NCI-H526 treated with DMSO at 0.1 percent for 48 hours (cell line): ENCODE measurements at regions not wholly inside any gene's neighbourhood (a gene's known extent, or its start where the extent isn't known, plus 50 kb on each side); places are given as distances from the start of the nearest gene placed in this dataset.
"Not testable (repeated sequence)": the region's sequence is repeated elsewhere in the genome, so short reads cannot be mapped to it uniquely, and the experiment has no call there.

Experiments
- DNase-seq: peaks from one replicate; lab custom pipeline; 2025; lab: John Stamatoyannopoulos, UW

GRCh38 chr17:33695431-33695830, 402.3 kb upstream of the ASIC2 start:
- no peak for DNase-seq

DNA sequence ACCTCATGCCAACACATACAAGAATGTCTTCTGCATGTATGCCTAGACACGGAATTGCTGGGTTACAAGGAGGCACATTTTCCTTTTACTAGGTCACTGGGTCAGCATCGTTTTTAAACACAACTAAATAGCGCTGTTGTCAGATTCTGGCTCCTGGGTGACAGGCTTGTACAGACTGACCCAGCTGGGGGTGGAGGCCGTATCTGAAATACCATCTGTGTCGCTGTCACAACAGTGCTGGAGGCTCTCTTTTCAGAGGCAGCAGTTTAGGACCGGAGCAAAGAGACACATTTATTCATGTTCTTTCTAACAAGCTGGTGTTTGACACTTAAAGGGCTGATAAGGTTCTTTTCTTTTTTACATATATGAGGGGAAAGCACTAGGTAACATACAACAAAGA, 403.0 kb upstream of the ASIC2 start:
- no peak for DNase-seq

DNA sequence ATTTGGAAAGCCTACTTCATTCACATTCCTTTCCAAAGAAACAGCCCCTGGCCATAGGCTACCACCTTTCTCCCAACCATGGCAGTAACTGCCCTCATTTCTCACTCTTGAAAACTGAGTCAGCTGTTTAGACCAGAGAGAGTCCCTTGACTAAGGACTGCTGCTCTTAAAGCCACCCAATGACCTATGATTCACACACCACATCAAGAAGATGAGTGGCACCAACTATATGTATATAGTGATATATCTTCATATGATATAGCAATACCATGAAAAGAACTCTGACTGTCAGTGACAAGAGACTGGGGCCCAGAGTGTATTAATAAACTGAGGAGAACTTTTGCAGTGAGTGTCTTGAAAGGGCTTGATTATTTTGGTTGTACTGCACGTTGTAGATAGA, 404.5 kb upstream of the ASIC2 start:
- DNase-seq = no peak

DNA sequence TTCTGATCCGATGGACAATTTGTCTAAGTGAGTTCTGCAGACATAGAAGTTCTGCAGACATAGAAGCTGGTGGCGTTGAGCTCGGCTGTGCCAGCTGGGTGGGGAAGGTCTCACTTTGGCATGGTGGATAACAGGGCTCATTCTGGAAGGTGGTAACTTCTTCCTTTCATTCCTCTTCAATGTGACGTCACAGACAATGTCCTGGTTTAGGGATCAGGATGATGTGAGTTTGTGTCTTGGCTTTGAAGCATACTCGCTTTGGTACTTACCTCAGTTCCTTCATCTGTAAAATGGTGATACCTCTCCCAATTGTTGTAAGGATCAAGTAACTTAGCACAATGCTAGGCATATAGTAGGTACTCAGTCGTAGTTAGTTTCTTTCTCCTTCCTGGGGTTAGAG, 408.8 kb upstream of the ASIC2 start:
- no peak for DNase-seq

GRCh38 chr17:33704856-33705255, 411.8 kb upstream of the ASIC2 start:
- DNase-seq = no peak

GRCh38 chr17:33709881-33710280, 416.8 kb upstream of the ASIC2 start:
- DNase-seq = no peak

DNA sequence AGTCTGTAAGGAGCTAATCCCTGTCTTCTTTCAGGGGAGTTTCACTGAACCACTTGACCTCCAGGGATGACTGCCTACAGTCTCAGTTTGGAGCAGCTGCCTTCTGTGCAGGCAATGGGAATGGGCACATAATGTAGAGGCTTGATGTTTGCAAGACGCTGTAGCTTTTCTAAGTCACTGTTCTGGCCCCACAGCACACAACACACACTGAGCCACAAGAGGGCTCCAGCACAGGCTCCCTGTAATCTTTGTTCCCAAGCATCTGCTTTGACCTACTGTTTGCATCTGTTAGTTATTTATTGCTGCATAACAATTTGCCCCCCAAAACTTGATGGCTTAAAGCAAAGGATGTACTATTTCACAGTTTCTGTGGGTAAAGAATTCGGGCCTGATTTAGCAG, 419.0 kb upstream of the ASIC2 start:
- no peak for DNase-seq

DNA sequence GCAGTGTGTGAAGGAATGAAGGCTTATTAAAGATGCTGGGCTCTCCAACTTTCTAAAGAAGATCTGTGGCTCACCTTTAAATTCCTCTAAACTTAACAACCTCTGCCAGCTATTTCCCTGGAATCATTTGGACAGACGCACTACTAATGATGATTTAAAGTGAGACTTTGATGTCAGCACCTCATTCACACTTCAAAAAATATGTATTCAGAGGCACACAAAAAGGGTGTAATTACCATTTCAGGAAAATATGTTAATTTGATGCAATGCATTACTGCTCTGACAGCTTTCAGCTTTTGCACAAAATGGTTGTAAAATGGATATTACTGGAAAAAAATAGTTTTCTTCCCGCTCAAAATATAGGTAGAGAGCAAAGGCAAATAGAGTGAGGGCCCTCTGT, 423.9 kb upstream of the ASIC2 start:
- DNase-seq = no peak

DNA sequence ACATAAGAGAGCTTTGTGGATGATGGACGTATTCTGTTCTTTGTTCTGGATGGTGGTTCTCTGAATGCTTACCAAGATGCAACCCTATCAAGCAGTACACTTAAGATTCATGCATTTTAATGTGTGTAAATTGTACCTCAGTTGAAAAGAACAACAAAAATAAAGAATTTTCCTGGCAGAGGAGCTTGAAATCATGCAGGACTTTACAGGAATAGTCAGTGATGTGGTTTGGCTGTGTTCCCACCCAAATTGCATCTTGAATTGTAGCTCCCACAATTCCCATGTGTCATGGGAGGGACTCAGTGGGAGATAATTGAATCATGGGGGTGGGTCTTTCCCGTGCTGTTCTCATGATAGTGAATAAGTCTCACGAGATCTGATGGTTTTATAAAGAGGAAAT, 430.6 kb upstream of the ASIC2 start:
- DNase-seq = not testable (repeated sequence)

DNA sequence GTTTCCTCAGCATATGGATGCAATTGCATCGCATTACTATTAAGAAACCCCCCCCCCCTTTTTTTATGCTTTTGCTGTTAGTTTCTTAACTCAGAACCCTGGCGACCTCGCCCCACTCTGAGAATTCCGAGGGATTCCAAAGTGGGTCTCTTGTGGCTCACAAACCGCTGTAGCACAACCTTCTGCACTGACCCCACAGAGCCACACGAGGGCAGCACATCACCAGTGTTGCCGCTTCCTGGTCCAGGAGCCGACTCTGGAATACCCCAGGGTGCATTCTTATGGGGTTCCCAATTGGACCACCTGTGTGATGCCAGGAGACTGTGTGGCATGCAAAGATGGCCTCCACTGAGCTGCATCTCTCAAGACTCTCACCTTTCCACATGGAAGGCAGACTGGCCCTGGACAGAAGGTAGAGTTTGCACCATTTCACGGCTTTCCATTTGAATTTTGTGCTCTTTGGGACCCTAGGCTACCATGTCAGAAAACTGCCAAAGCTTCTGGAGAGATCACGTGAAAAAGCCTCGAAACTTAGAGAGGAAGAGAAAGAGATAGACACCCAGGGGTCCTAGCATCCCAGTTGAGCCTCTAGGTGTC, 432.7 kb upstream of the ASIC2 start:
- peak; percentile 21 for DNase-seq

- DNase-seq = no peak
These were observed 437.0 kb upstream of the ASIC2 start for GRCh38 chr17:33730131-33730530.

- no peak for DNase-seq
These were observed 439.0 kb upstream of the ASIC2 start for GRCh38 chr17:33732116-33732515.

DNA sequence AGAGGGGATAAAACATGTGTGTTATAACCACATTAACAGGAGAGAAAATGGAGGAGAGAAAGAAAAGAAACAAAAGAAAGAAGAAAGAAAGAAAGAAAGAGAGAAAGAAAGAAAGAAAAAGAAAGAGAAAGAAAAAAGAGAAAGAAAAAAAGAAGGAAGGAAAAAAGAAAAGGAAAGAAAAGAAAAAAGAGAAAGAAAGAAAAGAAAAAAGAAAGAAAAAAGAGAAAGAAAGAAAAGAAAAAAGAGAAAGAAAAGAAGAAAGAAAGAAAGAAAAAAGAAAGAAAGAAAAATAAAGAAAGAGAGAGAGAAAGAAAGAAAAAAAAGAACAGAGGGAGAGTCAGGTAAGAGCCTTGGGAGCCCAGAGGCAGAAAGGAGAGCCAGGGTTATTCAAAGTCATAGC, 446.6 kb upstream of the ASIC2 start:
- no peak for DNase-seq

DNA sequence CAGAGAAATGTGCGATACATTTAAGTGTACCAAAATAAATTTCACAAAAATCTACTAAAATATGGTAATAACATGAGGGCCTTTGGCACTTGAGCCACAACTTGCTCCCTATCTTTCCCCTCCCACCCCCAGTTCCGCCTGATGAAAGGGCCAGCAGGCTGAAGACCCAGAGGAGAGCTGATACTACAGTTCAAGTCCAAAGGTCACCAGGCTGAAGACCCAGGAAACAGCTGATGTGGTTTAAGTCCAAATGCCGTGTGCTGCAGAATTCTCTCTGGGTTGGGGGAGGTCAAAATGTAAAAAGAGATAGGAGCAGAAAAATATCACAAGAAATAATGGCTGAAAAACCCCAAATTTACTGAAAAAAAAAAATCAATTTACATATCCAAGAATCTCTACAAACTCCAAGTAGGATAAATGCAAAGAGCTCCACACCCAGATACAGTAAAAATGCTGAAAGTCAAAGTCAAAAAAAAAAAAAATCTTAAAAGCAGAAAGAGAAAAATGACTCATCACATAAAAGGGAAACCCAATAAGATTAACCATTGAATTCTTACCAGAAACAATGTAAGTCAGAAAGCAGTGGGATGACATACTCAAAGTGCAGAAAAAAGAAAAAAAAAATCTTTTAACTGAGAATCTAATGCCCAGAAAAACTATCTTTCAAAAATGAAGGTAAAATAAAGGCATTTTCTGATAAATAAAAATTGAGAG, 452.1 kb upstream of the ASIC2 start:
- no peak for DNase-seq

DNA sequence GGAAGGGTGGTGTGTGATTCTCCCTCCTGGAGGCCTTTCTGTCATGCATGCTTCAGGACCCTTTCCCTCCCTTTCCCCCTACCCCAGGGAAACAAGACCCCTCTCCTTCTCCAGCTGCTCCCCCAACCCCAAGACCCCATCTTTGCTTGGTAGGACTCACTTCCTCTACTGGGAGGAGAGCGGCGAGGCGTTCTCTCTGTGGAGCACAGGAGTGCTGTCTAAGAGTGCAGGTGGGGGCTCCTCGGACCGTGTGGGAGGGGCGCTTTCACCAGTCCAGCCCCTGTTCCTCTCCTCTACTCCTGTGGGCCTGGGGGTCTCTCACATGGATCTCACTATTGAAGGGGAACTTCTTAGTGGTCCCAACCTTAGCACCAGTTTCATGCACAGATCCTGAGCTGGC, 456.1 kb upstream of the ASIC2 start:
- DNase-seq = no peak

DNA sequence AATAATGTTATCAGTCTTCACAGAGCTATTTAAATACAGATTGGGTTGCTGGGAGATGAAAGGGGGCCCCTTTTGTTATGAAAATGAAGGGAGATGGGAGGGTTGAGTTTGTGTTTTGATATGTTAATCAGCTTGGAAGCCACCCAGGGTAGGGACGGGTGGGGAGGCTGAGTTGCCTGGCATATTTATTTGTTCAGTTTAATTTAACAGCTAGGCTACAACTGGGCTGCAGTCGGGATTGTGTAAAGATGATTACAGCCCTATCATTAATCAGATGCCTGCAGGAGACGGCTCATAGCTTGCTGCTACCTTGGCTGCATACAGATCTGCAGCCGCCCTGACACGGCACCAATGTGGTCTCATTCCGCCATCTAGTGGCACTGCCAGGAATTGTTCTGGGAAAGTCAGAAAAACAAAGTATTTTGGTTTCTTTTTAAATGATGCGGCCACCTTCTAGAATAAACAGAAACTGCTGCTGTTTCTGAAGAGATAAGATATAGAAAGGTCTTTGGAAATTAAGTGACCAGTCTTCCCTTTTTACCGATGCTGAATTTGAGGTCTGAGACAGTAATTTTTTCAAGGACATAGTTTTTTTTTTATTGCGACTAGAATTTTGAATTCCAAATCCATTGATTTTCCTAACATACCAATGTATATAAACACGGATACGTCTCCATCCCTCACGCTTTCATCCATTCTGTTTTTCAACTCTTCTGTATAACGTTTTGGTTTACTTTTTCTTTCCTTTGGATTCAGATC, 458.0 kb upstream of the ASIC2 start:
- peak; percentile 60 for DNase-seq

GRCh38 chr17:33751702-33752065, 458.6 kb upstream of the ASIC2 start:
- no peak for DNase-seq

DNA sequence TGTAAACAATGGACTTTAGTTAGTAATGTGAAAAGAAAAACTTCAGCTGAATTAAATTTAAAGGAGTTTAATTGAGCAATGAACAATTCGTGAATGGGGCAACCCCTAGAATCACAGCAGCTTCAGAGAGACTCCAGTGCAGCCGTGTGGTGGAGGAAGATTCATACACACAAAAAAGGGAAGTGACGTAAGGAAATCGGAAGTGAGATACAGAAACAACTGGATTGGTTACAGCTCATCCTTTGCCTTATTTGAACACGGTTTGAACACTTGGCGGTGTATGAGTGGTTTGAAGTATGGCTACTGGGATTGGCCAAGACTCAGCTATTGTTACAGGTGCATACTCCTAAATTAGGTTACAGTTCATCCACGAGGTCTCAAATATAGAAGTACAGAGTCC, 460.4 kb upstream of the ASIC2 start:
- DNase-seq = no peak

- no peak for DNase-seq
These were observed 462.9 kb upstream of the ASIC2 start for GRCh38 chr17:33756021-33756420.

GRCh38 chr17:33765871-33766270, 472.8 kb upstream of the ASIC2 start:
- DNase-seq = no peak

DNA sequence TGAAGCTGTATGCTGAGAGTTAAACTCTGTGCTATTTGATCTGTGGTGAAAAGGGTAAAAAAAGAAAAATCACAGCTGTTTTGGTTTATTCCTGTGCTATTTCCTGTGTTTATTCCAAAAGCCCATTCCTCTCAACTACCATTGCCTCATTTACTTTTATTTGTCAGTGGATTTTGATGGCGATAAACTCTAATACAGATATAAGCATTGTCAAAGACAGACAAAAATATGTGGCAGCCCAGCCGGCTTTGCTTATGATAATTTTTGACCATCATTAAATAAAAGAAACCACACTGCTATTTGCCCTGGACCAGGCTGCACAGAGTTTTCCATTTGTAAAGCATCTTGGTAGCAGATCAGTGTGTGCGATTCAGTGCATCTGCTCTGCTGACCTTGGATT, 473.6 kb upstream of the ASIC2 start:
- DNase-seq = no peak

DNA sequence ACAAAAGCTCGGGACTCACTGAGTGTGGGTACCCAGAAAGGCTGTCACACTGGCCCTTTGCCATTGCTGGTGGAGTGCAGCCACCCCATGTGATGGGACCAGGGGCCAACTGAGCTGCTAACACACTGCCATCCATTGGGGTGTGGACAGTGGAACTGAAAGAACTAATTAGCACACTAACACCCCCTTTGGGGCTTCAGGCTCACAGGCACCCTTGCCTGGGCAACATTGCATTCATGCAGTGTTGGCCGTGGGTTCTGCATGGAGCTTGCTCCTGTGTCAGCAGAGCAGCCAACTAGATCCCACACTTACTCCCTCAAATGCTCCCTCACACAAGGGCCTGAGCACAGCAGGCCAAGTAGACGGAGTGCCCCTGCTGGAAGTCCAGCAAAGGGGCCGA, 476.0 kb upstream of the ASIC2 start:
- no peak for DNase-seq

- DNase-seq = no peak
These were observed 478.8 kb upstream of the CCL2 start for GRCh38 chr17:33776304-33776703.

- DNase-seq = no peak
These were observed 478.2 kb upstream of the CCL2 start for GRCh38 chr17:33776903-33777302.
